ENCODE measurements at regions not wholly inside any gene's neighbourhood (a gene's known extent, or its start where the extent isn't known, plus 50 kb on each side); places are given as distances from the start of the nearest gene placed in this dataset.
"Not testable (repeated sequence)": the region's sequence is repeated elsewhere in the genome, so short reads cannot be mapped to it uniquely, and the experiment has no call there.

DNA sequence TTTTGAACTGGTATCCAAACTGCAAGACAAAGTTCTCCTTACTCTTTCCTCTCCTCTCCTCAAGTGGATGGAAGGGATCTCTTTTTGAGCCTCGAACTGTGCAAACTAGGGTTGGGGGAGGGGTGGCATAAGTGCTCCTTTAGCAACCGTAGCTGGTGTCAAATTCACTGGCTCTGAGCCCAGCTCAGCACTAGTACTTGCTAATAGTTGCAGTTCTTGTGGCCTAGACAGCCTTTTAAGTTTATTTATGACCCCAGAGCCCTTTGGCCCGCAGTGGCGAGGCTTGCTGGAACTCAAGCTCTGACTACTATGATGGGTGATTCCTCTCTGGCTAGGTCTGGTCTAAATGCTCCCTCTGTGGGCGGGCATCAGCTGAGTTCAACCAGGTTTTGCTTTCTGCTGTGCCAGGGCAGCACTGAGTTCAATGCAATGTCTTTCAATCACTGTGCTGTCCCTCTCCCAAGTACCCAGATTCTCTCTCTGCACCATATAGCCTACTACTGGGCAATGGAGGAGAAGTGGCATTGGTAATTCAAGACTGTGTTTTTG, 528.4 kb upstream of the SYT4 start:
- DNase-seq (ENCODE audit: low read depth in 2 of 2): no peak

DNA sequence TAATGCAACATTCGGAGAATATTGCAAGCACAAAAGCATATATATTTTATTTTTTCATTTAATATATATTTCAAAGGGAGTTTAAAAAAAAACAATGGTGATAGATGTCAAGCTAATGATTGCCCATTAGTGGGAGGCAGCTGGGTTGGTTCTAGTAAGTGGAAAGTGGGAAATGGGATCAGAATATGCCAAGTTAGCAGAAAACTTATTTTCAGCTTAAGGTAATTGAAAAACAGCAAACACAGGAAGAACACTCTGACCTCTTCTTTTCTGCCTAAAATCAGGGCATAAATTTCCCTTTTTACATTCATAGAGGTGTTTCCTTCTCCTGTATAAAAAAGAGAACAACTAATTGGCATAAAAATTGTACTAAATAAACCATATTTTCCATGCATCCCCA, 535.3 kb upstream of the SYT4 start:
- DNase-seq (ENCODE audit: low read depth in 2 of 2): no peak

DNA sequence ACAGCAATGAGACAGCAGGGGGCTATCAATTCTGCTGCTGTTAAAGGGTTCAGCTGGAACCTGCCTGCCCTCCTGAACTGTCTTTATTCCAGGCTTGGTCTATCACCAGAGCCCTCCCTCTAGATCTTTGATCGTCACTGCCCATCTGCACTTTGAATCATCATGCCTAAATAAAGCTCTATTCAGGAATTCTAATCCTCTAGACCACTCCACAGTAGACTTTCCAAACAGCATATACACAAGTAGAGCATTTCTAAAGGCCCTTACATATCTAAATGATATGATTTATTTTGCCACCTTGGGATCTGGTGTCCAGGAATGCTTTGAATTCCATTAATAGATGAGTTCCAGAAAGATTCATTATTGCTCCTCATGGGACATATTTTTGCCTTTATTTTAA, 542.1 kb upstream of the SYT4 start:
- DNase-seq (ENCODE audit: low read depth in 2 of 2): no peak

DNA sequence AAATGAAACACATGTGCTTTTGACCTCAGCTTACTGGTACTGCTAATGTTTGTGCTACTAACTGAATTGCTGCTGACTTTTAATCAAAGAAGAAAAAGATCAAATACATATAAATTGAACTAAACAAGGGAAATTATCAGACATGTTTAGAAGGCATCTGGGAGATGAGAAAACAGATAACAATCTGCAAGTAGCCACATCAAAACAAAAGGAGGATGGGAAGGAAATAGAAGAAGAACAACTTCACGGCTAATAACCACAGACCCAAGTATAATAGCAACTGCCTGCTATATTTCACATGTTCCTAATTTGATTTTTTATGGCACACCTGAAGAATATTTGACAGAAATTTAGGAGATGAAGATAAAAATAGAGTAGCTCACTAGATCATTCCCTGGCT, 542.6 kb upstream of the SYT4 start:
- DNase-seq (ENCODE audit: low read depth in 2 of 2): no peak

DNA sequence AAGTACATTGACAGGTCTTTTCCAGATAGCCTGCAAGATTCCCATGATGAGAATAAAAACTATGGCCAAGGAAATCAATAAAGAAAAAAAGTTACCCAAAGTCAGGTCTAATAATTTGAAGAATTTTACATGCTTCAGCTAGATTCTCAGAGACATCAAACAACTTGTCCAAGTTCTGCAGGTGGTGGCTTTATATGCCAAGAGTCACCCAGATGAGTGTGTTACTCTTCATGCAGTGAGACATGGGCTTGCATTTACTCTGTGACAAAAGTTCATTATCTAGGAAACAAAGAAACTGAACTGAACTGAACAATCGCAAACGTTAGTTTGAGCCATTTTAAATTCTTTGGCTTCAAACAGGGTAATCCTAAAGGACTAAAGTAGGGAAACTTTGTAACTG, 548.5 kb upstream of the SYT4 start:
- no peak for DNase-seq (ENCODE audit: low read depth in 2 of 2)

DNA sequence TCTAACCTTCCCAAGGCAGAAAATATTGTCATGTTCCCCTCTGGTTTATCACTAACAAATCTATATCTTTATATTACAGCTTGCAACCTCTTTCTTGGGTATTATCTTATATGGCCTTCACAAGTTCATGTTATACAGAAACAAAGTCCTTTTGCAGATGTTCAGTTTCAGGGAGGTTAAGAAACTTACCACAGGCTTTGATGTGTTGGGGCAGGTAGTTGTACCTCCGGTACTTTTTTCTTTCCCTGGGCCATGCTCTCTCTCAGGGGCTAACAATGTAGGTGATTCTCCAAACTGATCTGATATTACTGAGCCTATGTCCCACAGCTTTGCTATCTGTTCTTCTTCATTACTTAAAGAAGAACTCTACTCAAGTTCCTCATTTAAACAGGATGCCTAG, 548.9 kb upstream of the SYT4 start:
- DNase-seq (ENCODE audit: low read depth in 2 of 2): no peak

DNA sequence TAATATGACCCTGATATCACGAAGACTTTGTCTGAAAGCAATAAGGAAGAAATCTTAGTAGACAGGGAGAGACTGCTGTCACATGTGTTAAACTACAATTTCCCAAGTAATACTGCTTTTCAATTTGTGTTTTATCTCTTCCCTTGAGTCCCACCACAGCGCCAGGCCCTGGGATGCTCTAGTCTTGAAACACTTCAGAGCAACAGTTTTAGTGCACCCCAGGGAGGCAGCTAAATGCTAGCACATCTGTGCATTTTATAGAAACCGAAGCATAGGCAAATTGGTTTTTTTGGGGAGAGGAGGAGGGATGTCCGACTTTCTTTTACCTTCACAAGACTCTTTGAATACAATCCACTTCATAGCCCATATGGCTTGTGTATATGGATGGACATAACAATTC, 550.0 kb upstream of the SYT4 start:
- DNase-seq (ENCODE audit: low read depth in 2 of 2): no peak

DNA sequence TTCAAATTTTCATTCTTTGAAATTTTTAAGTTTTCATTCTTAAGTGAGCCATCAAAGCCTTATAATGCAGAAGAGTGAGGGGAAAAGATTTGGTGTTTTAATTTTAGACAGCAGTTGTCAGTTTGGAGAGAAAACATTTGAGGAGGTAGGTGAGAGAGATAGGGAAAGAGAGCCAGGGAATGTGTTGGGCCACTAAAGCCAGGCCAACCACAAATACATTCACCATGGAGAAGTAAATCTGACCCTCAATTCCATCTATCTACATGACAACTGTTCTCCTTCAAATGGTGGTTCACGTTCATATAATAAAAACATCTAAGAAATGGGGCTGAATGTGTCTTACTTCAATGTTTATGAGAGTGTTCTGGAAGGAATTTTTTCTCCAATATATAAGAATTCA, 553.0 kb upstream of the SYT4 start:
- DNase-seq (ENCODE audit: low read depth in 2 of 2): no peak

DNA sequence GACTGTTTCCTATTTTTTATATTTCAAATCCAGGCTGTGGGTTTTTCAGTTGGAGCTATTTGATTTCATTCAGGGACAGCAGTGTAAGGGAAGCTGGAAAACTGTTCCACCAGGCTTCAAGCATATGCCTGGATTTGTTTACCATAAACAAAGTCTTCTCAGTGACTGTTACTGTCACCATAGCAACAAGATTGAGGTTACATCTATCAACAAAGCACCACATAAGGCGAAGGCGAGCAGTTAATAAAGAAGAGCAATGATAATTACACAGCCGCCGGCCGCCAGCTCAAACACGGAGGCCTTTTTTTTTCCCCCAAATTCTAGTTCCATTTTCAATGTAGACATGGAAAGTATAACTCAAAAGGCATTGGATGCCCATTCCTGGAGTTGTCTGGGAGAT, 553.7 kb upstream of the SYT4 start:
- DNase-seq (ENCODE audit: low read depth in 2 of 2): no peak

DNA sequence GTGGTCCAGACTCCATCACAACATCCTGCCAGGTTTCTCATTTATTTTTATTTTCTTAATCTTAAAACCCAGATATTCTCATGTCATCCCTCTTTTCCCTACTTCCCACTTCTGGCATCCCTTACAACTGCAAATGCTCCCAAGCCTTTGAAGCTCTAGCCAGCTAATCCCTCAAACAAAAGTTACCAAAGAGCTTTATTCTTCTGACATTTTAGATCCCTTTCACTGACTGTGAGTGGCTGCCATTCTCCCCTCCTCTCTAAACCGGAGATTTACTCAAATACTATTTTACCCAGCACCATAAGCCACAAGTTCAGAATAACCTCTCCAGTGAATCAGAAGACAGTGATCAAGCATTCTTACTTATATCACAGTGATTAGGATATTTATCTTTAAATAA, 569.0 kb upstream of the SYT4 start:
- no peak for DNase-seq (ENCODE audit: low read depth in 2 of 2)

DNA sequence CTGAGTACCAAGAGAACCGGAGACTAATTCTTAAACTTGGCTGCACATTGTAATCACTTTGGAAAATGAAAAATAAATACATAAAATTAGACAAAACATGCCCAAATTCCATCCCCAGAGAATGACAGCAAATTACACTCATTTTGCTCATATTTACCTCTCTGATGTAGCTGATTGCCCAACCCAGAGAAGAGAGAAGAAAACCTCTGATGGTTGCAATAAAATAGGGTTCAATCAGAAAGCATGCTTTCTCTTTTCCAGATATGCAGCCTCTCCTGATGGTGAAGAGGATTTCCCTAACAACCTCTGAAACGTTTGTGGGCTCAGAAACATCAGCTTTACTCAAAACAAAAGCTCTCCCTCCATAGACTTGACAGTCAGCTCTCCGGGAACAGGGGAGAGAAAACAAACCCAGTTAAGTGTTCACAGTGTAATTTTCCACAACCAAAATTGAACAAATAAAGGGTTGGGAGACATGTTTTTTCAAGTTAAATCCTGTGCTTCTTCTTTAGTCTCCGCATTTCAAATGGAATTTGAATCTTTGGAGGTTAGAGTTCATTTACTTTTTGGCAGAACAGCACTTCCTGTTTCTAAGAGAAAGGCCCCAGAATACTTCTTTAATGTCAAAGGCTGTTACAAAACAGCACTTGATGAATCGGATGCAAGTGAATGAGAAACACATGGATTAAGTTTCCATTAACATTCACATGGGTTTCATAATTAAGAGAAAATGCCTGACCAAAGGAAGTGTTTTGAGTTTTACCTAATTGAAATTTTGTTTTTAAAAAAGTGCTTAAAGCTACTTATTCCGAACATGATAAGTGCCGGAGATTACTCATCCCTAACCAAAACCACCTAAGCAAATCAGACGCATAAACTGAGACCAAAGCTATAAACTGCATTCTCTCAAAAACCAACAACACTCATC, 570.1 kb upstream of the SYT4 start:
- no peak for DNase-seq (ENCODE audit: low read depth in 2 of 2)

DNA sequence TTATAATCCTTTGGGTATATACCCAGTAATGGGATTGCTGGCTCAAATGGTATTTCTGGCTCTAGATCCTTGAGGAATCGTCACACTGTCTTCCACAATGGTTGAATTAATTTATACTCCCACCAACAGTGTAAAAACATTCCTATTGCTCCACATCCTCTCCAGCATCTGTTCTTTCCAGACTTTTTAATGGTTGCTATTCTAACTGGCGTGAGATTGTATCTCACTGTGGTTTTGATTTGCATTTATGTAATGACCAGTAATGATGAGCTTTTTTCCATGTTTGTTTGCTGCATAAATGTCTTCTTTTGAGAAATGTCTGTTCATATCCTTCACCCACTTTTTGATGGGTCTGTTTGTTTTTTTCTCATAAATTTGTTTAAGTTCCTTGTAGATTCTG, 572.5 kb upstream of the SYT4 start:
- not testable (repeated sequence) for DNase-seq (ENCODE audit: low read depth in 2 of 2)

DNA sequence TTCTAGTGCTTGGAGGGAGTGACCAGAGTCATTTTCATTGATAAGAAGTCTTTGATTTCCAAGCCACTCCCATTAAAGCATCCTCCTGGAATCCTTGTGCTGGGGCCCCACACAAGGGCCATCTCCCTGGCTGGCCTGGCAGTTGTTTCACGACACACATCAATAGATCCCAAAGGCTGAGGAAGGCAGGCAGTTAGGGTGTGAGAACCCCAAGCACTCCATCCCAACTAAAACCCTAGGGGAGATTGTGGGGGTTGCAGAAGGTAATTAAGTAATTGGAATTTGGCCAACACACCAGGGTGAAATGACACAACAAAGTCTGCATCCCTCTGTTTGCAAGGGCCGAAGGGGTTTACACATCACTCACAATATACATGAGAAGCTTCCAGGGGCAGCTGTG, 578.1 kb upstream of the SYT4 start:
- DNase-seq (ENCODE audit: low read depth in 2 of 2): no peak

DNA sequence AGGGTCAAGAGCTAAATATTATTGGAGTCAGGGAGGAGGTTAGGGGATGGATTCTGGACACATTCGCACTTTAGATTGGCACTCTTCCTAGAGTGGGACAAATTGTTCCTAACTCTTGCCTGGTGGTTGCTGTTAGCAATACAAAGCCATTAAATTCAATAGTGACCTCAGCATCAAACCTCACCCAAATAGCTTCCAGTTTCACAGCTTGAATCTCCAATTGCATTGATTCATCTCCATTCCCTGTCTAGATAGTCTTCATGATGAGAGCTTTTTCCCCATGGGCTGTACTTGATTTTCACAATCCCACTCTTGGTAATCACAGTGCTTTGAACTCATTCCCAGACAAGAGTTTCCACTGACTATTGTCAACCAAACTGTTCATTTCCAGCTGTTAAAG, 585.9 kb upstream of the SYT4 start:
- no peak for DNase-seq (ENCODE audit: low read depth in 2 of 2)

DNA sequence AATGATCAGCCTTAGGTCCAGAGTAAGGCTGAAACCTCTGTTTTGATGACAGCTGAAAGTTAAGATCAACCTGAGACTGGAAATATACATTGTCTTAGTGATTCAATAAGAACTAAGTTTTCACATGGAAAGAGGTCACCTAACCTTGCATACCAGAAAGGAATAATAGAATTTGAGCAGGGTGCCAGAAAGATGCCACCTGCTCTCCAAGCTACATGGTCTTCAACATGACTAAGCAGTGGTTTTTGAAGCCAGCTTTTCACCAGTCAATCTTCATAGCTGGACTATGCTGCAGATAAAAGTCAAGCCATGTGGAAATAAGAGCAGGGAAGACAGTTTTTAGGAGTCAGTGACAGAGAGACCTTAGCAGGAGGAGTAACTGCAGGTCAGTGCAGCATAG, 589.4 kb upstream of the SYT4 start:
- no peak for DNase-seq (ENCODE audit: low read depth in 2 of 2)

DNA sequence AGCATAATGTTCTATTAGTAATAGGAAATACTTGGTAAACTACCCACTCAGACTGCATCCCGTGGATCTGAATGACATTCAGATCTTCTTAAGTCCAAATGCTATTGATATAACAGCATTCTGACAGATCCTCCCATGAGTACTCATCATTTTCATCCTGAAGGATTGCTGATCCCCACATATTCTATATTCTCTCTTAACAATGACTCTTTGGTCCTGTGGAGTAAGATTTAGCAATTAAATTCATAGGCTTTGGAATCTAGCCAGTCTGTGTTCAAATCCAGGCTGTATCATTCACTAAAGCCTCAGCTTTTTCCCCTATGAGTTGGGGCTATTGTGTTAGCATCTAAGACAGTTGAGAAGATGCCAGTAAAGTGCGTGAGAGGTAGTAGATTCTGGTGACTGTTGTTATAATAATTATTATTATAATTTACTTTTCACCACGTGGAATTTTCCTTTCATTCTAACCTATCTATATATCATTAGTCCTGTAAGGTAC, 591.3 kb upstream of the SYT4 start:
- no peak for DNase-seq (ENCODE audit: low read depth in 2 of 2)

DNA sequence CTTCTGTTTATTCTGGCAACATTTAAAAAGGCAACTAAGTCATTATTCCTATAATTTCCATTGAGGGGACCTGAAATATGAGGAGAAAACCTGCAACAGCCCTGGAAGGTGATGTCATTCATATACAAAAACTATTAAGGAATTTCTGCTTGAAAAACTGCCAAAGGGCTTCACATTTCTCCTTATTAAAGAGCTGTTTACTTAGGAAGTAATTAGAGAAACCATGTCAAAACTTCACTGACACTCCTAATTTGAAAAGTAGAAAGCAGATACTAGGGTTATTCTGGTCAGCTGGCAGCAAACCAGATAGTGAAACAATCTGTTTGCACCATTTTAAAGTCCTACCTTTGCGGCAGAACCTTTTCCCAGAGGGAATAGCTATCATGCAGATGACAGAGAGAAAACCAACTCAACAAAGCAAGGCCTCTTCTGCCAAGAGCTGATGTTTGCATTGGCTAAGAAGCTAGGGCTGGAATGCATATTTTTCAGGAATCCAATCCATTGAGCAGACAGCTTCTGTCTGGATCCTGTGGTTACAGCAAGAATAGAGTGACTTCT, 592.2 kb upstream of the SYT4 start:
- DNase-seq (ENCODE audit: low read depth in 2 of 2): no peak

DNA sequence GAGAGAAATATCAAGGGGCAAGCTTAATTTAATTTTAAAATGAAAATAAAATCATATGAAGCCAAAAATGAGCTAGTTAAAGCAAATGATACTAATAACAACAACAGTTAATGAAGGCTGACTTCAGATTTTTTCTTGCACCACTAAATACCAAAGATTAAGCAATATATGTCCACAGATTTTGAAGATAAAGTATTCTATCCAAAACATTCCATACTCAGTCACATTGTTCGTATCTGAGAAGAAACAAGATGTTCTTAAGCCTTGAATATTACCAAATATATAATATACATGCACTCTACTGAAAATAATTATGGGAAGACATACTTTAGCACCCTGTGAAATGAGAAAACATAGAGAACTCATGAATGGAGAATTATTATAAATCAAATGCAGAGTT, 593.3 kb upstream of the SYT4 start:
- DNase-seq (ENCODE audit: low read depth in 2 of 2): no peak

DNA sequence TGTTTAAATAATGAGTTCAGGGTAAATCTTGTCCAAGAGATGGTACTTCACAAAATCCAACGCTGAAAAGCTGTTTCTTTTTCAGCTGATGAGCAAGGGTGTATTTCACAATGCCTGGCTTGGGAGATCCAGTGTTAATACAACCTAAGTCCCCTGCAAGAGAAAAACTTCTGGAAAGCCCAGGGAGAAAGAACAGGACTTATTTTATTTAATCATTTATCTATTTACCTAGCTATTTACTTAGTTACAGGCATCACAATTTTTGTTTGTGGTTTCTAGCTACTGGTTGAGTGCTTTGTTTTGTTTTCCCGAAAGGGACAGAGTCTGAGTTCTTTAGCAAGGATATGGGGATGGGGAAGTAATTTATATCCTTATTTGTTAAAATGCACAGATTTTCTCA, 598.2 kb upstream of the SYT4 start:
- DNase-seq (ENCODE audit: low read depth in 2 of 2): no peak

DNA sequence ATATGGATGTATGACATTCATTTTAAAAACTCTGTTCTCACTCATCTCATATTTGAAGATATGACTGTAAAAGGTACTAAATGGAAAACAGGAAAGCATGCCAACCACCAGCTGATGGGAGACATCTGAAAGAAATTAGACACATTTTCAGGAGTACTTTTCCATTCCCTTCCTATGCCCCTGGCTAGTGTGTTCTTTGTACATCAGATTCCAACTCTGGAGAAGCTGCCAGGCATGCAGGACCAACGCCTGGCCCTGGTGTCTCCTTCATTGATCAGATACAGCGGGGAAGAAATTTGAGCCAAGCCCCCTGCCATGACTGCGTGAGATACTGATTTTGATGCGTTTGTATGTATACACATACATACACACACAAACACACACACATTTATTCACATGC, 599.0 kb upstream of the SYT4 start:
- no peak for DNase-seq (ENCODE audit: low read depth in 2 of 2)

DNA sequence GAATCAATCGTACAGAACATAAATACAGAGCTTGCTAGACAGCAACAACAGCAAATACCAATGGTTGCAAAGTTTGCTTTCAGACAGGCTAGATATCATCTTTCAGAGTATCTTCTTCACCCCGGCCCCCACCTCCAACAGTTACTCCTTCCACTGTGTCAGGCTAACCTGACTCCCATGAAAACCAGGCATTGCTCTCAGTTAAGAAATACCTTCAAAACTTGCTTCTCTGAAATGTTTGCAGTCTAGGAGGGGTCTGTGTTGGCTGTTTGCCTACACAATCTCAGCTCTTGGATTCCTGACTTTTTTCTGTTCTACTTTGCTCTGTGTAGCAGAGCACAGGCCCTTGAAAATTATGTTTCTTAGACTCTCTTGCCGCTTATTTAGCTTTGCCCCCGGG, 599.5 kb upstream of the SYT4 start:
- no peak for DNase-seq (ENCODE audit: low read depth in 2 of 2)

DNA sequence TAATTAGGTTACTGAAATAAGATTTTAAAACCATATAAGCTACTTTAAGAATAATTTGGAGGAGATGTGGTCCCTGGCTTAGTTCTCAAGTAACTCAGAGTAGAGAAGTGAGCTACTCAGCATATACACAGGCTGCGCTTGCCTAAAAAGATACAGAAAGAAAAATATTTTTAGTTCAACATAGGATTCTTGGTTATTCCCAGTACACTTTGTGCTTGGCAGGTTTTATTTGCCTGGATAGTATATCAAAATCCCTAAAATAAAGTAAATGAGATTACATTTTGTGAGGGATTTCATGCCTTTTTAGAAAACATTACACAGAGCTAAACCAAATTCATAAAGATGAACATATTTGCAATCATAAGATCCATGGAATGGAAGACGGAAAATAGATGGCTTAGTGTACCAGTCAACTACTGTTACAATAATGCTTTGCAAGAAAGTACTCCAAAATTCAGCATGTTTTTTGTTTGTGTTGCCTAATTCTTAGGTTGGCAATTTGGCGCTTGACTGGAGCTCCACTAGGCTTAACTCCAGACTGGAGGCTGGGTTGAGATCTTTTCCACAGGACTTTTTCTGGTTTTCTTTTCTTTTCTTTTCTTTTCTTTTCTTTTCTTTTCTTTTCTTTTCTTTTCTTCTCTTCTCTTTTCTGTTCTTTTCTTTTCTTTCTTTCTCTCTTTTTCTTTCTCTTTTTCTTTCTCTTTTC, 600.5 kb upstream of the SYT4 start:
- DNase-seq (ENCODE audit: low read depth in 2 of 2): no peak

DNA sequence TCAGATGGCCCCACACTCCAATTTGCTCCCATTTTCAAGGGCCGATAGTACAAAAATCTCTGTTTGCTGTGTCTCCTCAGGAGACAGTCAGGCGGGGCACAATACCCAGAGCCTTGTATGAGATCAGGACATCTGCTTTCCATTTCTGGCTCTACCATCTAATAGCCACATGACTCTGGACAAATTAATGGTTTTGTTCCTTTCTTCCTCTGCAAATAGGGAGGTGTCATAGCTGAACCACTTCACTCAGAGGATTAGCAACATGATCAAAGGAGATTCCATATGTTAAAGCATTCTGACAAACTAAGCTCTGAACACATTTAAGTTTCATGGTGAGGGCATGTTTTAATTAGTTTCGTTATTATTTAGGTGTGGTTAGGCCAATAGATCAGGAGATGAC, 602.1 kb upstream of the SYT4 start:
- DNase-seq (ENCODE audit: low read depth in 2 of 2): no peak

All from stimulated activated CD8-positive, alpha-beta memory T cell treated with anti-CD3 and anti-CD28 coated beads, Interleukin-15, amount 100 ng/mL, for 48 hours (primary cell).